GDM1 (cell line): ENCODE measurements at regions not wholly inside any gene's neighbourhood (a gene's known extent, or its start where the extent isn't known, plus 50 kb on each side); places are given as distances from the start of the nearest gene placed in this dataset.

Experiments
- DNase-seq: peaks from one replicate; lab custom pipeline; 2025; lab: John Stamatoyannopoulos, UW

DNA sequence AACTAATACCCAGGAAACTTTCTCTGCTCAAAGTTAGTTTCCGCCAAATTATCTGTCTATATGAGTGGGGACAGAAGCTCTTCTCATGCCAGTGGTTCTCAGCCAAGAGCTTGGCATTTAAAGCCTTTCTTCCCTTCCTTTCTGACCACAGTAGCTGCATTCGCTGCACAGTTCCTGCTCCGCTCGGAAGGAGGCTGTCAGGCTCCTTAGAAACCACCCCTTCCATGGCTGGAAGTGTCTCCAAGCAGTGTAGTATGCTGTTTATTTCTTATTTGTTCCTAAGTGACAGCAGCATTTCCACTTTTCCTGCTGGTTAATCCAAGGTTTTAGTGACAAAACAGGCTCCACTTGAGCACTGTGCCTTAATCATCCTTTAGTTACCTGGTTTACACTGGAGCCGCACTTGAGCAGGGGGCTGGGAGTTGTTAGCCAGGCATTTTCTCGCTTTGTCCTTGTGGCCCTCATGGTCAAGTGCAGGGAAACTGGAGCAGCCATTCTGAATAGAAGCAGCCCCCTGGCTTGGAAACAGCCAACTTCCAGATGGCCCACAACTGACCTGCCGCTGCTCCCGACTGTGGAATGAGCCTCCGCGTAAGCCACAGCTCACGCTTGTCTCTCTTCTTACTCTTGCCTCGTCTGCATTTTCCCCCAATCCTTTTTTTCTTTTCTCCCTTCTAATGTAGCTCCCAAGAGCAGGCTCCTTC, 739.4 kb upstream of the TENM3 start:
- DNase-seq: no peak

DNA sequence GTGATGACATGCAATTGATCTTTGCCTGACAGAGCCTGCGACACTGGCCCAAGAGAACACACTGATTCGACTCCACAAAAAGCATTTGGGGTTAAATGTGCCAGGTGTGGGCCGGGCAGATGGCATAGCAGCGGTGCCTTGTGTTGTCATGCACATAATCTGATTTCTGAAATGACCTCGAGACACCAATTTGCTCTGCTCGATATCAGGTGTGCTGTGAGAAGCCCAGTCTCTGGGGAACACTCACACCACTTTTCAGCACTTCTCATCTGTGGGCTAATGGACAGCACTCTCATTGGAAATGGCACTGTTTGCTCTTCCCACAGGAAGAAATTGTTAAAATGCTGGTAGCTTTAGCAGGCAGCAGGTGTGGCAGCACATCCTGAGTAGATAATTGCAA, 738.3 kb upstream of the TENM3 start:
- no peak for DNase-seq

DNA sequence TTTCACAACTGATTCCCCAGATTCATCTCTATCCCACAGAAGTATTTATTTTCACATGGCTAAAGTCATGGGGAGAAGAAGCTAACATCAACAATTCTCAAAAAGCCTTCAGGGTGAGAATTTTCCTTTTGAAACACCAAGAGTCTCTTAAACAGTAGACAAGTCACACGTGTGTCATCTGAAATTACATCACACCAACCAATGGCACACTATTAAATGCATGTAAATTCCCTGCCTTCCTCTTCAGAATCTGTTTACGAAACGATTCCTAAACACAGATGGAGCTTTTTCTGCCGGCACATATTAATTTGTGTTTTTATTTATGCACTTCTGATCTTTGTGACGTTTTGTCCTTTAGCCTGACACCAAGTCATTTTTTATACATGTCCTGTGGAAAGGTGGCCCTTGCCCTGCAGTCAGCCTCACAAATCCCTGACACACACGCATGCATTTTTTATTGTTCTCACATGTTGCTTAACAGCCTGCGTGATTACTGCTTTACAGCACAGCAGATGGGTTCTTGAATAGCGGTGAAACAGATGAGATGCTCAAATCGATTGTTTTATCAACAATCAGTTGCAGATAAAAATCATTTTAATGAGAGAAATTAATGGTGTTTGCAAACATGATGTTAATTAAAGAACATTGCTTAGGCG, 735.9 kb upstream of the TENM3 start:
- DNase-seq: no peak

DNA sequence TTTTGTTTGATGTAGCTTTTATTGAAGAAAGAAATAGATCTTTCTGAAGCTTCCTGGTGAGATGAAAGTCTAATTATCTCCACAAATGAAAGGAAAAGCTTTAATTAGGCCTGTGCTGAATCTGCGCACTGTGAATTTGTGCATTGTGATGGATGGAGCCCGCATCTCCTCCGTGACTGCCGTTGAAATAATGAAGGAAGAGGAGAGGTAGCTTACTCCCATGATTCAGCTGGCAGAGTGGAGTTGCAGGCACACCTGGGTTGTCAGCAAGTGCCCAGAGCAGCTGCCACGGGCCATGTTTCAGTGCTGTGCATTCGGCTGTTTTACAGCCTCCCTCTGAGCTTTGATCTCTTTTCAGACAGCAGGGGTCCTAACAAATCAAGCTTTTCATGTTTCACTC, 735.3 kb upstream of the TENM3 start:
- no peak for DNase-seq

DNA sequence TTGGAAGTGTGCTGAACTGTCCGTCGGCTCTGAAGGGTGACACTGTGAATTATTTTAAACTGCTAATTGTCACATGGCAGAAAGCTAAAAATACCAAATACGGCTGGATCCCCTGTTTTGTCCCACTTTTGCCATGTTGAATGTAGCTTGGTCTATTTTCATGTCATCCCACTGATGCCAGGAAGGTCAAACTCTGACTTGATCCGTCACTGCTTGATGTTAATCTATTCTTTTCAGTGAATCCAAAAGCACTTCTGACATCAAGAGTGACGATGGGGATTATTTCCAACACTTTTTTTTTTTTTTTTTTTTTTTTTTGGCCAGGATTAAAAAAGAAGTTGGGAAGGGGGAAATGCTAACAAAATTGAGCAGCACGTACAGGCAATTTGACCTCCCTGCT, 734.6 kb upstream of the TENM3 start:
- no peak for DNase-seq

DNA sequence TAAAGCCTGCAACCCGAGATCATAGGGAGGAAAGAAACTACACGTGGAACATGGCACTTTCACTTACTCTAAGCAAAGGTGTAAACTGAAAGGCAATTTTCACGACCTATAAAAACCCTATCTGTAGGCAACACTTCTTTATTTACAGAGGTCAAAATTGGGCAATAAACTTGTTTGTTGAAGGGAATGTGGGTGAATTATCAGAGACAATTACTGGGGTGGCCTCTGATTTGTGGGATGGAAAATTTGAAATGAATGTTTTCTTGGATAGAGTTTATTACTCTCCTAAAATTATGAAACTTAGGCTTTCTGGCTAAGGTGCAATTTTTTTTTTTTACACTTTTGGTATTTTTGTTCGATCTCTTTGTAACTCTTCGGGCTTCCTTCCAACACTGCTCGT, 734.1 kb upstream of the TENM3 start:
- DNase-seq: no peak

DNA sequence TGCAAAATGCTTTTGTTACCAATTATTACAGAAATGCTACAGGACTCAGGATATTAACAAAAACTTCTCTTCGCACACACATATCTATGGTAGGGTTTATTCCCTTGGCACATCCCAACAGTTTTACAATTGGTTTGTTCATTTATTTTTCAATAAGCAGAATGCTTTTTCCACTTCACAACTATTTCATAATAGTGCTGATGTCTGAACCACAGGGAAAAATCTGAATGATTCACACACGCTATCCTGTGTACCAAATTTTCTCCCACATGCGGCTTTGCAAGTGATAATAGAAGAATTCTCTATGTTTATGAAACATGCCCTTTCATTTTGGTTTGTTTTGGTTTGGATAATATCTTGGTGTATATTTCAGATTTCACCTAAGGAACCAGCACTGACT, 725.7 kb upstream of the TENM3 start:
- DNase-seq: no peak

DNA sequence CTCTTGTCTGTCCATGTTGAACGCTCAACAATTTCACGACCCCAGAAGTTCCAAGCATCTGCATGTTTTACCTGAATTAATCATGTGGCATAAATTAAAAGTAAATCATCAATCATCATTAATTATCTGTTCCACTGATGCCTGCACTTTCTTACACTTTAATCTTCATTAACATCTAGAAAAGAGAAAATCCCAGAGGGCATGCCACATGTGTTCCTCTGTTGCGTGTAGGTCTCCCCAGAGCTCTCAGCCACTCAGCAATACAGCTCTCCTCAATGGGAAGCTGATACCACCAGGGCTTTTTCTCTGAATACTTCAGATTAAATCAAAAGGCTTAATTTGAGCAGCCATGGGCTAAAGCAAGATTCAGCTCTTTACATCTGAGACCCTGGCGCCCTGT, 722.4 kb upstream of the TENM3 start:
- no peak for DNase-seq

DNA sequence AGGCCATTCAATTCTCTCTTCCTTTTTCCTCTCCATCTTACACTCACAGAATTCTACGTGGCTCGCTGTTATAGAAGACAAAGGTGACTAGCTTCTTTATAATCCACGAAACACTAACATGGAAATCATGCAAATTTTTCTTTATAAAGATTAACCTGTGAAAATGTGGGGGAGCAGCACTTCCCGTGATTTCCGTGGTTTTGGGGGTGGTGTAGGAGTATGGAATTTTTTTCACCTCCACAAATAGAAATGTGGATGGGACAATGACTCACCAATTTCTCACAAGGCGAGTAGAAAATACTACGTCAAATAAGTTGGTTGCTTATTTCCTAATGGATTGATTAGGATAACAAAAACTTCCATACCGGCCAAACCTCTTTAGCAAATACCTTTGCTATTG, 719.2 kb upstream of the TENM3 start:
- DNase-seq: no peak

DNA sequence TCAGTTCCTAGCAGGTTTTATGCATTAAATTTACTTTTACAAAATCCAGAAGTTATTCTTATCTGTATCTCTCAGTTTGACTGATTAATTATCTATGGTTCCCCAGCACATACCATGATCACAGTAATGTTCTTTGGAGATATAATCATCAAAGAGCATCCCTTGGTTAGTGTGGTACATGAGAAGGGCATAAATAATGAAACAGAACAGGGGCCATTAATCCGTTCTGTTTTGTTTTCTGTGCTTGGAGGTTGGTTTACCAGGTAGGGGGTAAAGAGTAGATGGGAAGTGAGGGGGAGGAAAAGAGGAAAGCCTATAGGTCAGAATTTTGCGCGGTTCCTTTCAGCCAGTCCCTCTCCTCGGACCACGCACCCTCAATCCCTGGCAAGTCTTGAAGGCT, 718.7 kb upstream of the TENM3 start:
- DNase-seq: no peak

DNA sequence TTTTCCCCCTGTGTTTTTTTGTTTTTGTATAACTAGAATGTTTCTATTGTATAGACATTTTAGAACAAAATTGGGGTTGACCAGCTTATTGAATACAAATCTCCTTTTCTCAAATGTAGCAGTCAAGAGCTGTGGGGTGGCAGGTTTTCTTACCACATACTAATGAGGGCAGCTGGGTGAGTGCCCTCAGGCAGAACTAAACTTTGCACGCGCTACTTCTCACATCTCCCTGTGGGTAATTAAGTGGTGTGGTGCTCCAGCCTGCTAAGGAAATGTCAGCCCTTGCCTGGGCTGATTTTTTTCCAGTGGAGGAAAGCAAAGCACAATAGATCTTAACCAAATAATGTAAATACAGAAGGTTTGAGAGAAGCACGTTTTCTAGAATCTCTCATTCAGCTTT, 717.6 kb upstream of the TENM3 start:
- DNase-seq: no peak

DNA sequence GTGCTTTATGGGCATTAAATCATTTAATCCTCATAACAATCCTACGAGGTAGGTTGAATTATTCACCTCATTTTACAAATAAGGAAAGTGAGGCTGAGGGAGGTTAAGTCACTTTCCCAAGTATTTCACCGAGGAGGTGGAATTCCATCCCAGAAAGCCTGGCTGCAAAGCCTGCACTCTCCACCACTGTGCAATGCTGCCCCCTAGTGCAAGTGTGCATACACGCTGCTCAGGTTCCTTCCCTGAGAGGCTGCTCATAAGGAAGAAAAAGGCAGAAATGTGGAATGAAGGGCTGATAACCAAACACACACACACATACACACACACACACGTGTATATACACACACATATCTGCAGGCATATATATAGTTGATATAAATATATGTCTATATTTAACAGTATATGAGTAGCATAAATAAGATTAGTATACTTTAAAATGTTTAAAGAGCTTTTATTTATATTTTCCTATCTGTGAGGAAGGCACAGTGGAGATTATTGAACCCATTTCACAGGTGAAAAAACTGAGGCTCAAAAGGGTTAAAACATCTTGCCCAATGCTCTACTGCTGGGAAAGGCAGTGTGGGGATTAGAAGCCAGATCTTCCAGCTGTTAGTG, 714.5 kb upstream of the TENM3 start:
- DNase-seq: peak; percentile 6

DNA sequence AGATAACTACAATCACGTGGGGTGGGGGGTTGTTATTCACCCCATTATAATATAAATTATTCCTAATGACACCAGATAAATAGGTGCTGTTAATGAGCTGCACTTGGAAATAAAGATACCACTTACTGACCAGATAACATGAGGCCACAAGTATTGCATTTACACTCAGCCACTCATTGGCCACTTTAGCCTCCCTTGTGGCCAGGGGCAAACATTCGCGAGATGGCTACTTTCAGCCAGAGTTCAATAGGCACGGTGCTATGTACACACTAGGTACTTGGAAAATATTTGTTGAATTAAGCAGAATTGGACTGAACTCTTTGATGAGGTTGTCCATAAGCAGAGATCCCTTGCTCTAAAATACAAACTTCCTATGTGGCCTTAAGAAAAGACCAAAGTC, 713.7 kb upstream of the TENM3 start:
- DNase-seq: no peak

DNA sequence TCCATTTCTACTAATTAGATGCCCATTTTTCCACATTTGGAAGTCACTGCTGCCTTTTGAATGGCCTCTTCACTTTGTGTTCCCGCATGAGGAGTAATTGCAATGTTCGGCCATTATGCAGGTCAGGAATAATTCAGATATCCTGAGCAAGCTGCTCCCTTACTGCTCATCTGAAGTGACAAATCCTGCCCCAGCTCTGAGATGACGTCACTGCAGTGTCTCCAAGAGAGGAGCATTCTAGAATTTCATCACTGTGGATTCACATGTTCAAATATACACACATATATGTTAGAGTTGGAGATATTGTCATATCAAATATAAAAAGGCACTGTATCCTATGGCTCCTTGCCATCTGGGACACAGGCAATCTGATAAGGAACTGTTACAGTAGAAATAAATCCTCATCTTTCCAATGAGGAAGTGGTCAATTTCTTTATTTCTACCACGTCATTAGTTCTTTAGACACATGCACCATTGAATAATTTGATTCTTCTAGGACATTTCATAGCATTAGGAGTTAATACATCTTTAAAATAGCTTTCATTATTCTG, 706.9 kb upstream of the TENM3 start:
- no peak for DNase-seq

DNA sequence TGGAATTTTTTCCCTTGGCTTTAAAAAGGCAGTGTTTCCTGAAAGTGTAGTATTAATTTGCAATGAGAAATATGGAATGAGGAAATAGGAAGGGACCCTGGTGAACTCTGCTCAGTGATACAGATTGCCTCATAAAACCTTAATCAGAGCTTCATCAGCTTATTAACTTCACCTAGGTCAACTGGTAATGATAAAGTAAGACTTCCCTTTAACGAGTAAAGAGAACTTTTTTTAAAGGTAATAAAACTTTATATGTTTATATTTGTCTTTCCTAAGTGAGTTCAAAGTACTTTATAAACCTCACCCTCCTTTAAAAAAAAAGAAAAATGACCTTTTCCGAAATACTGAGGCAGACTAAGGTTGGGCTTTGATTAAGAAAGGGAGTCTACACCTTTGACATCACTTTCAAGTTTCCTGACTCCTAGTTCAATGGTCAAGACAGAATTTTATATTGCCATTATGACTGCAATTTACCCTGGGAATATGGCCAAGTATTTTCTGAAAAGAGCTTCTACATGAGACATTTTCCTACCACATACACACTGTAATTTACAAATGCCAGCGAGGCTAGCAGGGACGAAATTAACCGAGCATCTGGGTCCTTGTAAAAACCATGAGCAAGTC, 706.3 kb upstream of the TENM3 start:
- DNase-seq: no peak

DNA sequence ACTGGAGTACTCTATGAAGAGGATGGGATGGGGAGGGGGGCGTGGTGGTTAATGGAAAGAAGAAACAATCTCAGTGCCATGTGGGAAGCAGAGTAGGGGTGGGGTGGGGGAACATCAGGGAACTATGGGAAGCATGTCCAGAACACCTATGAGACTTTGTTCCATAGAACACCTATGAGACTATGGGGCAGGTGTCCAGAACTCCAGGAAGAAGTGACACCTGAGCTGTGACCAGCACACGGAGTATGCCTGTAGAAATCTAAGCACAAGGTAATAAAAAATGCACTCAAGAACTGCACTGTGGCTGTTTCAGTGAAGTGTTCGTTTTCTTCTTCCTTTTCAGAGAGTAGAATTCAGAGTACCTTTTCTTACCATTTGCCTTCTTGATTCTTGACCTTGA, 704.8 kb upstream of the TENM3 start:
- DNase-seq: no peak

DNA sequence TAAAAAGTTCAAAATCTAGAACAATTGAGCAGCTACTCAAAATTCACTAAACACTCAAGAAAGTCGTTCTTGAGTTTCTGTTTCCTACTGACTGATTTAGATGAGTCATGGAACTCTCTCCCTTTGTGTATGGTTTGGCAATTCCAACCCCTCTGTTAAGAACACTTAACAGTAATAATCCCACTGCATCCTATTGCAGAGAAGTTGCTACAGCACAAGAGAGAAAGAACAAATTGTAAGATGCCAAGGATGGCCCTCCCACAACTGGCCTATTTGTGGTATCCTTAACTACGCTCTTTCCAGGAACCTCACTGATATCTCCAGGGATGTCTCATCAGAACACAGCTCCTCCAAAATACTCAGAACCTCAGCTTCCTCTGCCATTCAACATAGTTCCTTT, 701.8 kb upstream of the TENM3 start:
- DNase-seq: no peak

DNA sequence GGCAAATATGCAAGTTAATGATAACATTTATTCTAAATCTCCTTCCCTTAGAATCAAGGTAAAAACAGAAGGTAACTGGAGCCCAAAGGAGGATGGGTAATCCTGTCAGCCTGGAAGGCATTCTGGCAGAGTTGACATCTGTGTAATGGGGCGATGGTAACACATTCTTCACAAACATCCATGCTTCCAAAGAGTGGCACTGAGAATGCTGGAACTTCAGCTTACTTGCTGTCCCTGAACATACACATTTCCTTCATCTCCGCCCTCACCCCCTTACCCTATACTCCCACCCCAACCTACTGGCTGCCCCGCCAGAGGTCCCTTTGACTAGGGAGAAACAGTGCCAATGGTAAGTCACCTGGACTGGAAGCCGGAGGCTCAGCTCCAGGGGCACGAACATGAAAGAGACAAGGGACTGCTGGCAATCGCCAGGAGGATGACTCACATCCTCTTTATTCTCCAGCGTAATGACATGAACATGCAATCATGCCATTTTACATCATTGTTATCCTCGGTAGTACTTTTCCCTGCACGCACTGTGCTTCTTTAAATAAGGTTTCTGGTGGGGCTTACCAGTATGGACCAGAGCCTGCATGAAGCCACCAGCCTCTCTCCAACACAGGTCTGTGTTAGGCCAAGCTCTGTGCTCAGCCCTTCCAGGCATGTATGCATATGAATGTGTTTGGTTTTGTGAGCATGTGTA, 694.2 kb upstream of the TENM3 start:
- DNase-seq: no peak

DNA sequence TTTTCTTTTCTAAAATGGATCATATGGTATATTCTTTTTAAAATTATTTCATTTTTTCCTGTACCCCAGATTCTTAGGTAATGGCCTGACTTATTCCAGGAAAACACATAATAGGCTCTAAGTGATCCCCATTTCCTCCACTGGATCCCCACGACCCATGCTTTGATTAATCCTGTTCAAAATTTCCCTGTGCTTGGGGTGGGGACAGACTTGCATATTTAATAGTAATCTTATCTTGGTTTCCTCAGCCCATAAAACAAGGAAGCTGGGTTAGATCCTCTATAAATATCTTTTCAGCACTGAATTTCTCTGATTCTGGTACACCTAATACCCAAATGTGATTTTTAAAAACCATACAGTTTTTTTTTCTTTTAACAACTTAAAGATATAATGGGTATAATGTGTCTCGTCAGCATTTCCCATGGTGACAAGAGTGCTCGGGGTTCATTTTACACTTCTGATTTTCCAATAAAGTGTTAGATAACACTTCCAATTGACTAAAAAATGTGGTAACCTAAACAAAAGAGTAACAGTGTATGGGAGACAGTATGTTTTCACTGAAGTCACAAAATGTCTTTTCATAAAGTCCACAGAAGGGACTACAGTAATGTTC, 693.5 kb upstream of the TENM3 start:
- no peak for DNase-seq

DNA sequence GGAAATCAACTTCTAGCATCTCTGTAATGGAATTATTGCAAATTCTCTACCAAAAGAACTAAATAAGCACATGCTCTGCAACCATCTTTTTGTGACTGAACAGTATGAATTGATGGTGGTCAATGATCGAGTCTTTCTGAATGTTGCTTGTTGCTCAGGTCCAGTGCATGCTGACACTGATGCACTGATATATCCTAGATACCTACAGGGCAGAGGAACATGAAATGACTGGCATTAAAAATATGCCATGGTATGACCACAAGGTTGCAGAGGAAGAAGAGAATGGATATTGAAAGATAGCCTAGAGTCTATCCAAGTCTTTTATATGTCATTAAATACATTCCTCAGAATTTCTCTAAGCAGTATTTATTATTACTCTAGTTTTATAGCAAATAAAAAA, 692.8 kb upstream of the TENM3 start:
- no peak for DNase-seq

DNA sequence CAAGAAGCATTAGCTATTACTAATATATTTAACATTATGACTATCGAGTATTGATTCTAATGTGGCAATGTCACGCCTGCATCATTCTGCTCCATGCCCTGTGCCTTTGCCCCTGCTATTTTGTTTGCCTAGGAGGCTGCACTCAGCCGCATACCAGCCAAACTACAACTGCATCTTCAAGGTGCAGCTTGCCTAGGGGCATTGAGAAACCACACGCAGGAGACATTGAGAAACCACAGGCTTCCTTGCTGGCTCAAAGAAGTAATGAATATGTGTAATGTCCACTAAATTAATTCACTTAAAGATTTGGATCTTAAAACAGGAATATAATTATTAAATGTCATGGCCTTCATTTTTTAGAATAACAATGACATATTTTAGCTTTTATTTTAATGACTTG, 683.6 kb upstream of the TENM3 start:
- no peak for DNase-seq

DNA sequence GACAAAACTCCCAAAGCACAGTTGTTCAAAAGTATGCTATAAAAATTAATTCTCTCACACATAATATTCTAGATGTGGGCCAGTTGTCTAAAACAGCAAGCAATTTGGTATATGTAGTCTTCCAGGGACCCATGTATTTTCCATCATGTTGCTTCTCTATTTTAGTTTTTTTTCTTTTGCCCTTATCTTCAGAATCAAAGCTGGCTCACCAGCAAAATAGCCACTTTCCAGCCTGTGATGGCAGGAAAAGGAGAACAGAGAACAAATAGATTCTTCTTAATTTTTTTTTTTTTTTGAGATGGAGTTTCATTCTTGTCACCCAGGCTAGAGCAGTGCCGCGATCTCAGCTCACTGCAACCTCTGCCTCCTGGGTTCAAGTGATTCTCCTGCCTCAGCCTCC, 680.8 kb upstream of the TENM3 start:
- no peak for DNase-seq
